ENCODE measurements at regions not wholly inside any gene's neighbourhood (a gene's known extent, or its start where the extent isn't known, plus 50 kb on each side); places are given as distances from the start of the nearest gene placed in this dataset.

DNA sequence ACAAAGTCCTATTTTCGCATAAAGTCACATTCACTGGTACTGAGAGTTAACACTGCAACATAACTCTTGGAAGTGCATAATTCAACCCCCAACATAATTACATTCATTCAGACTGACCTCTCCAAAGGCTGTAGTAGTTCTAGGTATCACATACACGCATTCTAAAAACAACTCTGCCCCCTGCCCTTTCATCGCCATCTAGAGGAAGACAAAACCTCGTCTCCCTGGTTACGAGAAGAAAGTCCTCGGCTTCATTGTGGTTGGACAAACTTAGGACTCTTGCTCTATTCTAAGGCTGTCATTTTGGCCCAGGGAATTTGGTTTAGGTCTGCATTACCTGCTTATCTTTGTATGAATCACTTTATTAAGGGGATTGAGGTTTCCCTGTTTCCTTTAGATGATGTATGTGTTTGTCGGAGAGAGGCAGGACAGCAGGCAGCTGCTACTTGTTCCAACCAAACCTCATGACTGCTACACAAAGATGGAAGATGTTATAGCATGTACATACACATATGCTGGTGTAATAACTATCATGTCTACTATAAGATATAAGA lies 215.4 kb upstream of the NRXN1 start:
- TF ChIP-seq, protein P1, sequence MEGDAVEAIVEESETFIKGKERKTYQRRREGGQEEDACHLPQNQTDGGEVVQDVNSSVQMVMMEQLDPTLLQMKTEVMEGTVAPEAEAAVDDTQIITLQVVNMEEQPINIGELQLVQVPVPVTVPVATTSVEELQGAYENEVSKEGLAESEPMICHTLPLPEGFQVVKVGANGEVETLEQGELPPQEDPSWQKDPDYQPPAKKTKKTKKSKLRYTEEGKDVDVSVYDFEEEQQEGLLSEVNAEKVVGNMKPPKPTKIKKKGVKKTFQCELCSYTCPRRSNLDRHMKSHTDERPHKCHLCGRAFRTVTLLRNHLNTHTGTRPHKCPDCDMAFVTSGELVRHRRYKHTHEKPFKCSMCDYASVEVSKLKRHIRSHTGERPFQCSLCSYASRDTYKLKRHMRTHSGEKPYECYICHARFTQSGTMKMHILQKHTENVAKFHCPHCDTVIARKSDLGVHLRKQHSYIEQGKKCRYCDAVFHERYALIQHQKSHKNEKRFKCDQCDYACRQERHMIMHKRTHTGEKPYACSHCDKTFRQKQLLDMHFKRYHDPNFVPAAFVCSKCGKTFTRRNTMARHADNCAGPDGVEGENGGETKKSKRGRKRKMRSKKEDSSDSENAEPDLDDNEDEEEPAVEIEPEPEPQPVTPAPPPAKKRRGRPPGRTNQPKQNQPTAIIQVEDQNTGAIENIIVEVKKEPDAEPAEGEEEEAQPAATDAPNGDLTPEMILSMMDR (IDR thresholded peaks at IDR 0.05; ENCODE audit: control insufficient read depth, extremely low read depth, insufficient read depth), result no peak
- no peak overlapping the region for H3K4me3 ChIP-seq (ENCODE audit: low read depth, low read length)
- no peak for DNase-seq (ENCODE audit: low read depth)

DNA sequence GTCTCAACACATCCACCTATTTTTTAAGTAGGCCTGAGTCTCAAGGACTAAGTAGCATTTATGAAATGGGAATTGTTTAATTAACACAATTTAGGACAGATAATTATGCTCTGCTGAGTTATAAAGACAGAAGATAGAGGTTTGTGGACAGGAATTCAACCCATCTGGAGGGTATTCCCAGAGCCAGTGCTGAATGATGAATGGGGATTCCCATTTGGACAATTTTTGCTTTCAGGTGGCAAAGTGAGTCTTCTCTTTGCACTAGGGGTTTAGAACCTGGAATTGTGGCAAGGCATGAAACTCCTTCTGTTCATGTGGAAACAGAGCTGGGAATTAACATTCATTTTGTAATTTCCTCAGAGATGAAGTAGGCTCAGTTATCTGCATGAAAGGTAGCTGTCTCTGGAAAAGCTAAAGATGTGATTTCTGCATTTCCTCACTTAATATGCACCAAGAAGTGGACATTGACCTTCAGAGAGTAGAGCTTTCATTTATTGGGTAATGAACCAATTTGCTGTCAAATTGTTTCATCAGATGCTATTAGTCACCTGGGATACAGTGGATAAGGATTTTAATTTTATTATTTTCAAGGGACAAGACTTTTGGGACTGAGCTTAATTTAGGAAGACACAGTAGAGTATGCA lies 212.1 kb upstream of the NRXN1 start:
- no peak overlapping the region for H3K4me3 ChIP-seq (ENCODE audit: low read depth, low read length)
- no peak for DNase-seq (ENCODE audit: low read depth)
- TF ChIP-seq, protein P1 (IDR thresholded peaks at IDR 0.05; ENCODE audit: control insufficient read depth, extremely low read depth, insufficient read depth), result no peak

DNA sequence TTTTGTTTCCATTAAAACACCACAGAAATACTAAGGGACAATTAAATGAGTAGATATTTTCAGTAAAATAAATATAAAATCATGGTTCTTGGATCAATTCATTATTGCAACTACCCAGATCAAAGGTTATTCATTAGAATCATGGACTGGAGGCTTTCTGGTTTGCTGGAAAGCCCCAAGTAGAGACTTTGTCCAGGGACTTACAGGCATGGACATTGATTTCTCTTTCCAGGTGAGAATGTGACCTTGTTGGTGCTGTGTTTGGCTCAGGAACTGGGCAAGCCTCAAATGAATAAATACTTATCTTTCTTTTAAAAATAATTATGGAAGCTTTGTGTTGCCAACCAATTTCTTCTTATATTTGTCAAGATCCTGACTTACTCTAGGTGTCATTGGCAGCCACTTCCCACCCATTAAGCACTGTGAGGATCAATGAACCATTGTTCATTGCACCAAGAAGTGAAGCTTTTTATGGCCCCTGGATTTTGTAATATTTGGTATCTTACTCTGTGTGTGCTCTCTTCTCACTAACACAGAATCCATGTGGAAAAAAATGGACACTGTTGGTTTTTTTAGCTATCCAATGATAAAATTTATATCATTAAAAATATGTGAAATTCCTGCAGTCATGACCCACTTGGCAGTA lies 205.8 kb upstream of the NRXN1 start:
- DNase-seq (ENCODE audit: low read depth), result no peak
- no peak overlapping the region for H3K4me3 ChIP-seq (ENCODE audit: low read depth, low read length)
- TF ChIP-seq, protein P1 (IDR thresholded peaks at IDR 0.05; ENCODE audit: control insufficient read depth, extremely low read depth, insufficient read depth), result no peak

DNA sequence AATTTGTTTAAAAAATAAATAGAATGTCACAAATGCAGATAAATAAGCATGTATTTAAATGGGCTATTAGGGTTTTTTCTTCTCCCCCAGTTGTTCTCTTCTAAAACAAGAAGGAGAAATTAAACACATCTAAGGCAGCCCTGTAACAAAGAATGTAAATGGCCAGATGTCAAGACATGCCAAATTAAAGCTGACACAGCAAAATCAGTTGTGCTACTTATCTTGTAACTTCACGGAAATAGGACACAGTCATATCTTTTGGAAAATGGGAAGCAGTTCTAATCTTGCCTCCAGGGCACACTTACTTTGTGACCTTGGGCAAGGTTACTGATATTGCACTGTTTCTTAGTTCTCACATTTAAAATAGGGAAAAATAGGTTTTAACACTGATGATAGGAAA lies 200.1 kb upstream of the NRXN1 start:
- no peak for DNase-seq (ENCODE audit: low read depth)
- no peak overlapping the region for H3K4me3 ChIP-seq (ENCODE audit: low read depth, low read length)
- TF ChIP-seq, protein P1 (IDR thresholded peaks at IDR 0.05; ENCODE audit: control insufficient read depth, extremely low read depth, insufficient read depth), result no peak

DNA sequence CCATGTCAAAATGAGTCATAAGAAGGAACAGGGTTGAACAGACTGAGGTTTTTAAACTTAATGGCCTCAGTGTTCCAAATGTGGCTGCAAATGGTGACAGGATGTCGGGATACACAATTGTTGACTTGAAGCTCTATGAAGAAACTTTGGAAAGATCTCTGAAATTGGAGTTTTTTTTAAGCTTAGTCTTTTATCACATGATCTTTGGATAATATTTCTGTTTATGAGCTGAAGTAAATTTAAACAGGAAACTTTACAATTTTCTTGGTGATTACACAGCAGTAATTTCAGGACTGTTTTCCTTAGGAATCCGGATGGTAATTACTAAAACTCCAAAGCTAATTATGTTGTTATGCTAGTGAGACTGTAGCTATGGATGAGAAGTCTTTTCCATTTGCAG lies 199.1 kb upstream of the NRXN1 start:
- H3K4me3 ChIP-seq (ENCODE audit: low read depth, low read length), result no peak overlapping the region
- TF ChIP-seq, protein P1 (IDR thresholded peaks at IDR 0.05; ENCODE audit: control insufficient read depth, extremely low read depth, insufficient read depth), result no peak
- DNase-seq (ENCODE audit: low read depth), result no peak

DNA sequence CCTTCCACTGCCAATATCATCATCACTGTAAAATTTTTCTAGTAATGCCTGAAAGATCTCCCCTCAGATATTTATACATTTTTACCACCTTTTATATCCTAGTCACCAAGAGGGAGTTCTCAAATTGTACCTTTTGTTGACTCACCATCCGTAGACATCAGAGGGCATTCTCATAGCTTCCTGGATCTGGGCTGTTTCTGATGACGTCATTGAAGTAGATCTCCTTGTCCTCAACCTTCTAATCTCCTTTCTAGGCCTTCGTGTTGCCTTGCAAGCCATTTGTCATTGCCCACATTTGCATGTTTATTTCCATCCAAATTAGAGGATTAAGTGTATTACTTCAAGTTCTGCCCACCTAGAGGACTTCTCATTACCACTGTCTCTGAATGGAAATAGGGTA lies 193.4 kb upstream of the NRXN1 start:
- TF ChIP-seq, protein P1 (IDR thresholded peaks at IDR 0.05; ENCODE audit: control insufficient read depth, extremely low read depth, insufficient read depth), result no peak
- H3K4me3 ChIP-seq (ENCODE audit: low read depth, low read length), result no peak overlapping the region
- DNase-seq (ENCODE audit: low read depth), result no peak

Data from LNCaP clone FGC (cell line).